Mucosa of descending colon (tissue), 3 donors: ENCODE measurements at regions not wholly inside any gene's neighbourhood (a gene's known extent, or its start where the extent isn't known, plus 50 kb on each side); places are given as distances from the start of the nearest gene placed in this dataset.
"Not testable (repeated sequence)": the region's sequence is repeated elsewhere in the genome, so short reads cannot be mapped to it uniquely, and the experiment has no call there.

Experiments used
- ATAC-seq: fragments of 200-7000 bp; cut with Tn5 transposase; one replicate; pipeline ENCODE4 v1.9.1; 2020; ENCODE audit warnings: mild to moderate bottlenecking, moderate library complexity
- DNase-seq, 3 donors: peaks; one replicate each; pipeline ENCODE4 v3.0.0-alpha.2; 2020
- H3K36me3 ChIP-seq: fragments of 200-600 bp; one replicate; pipeline ENCODE4 v1.8.0; 2021; ENCODE audit warnings: low read depth, mild to moderate bottlenecking
- H3K4me1 ChIP-seq: fragments of 200-600 bp; one replicate; pipeline ENCODE4 v1.8.0; 2021; ENCODE audit warnings: low read depth, mild to moderate bottlenecking
- H3K4me3 ChIP-seq: fragments of 200-600 bp; one replicate; pipeline ENCODE4 v1.8.0; 2021; ENCODE audit warnings: mild to moderate bottlenecking
- H3K9me3 ChIP-seq: fragments of 200-600 bp; one replicate; pipeline ENCODE4 v1.8.0; 2021; ENCODE audit warnings: mild to moderate bottlenecking
- intact Hi-C, 2 donors: fragments of 100-400 bp; cut with DNase I in 1 of 2; cut with micrococcal nuclease in 1 of 2; formaldehyde crosslinking; loops; one replicate each; pipeline versions ENCODE4 v1.11.0 to v1.11.1; 2022; cut with DNase I, micrococcal nuclease
- TF ChIP-seq, protein P1 (sequence below): fragments of 200-600 bp; IDR thresholded peaks from one replicate; pipeline ENCODE4 v1.8.0; 2022; ENCODE audit warnings: antibody characterized with exemption, mild to moderate bottlenecking
- donor health status: DM: no; HTN: no; CAD: no; lungs with moderate emphysema.
- donor health status: DM: no; HTN: no; CAD: no.
- donor health status: DM: no; HTN: yes; CAD: no.

GRCh38 chr15:92763459-92763858 is 107.9 kb upstream of the FAM174B start:
- intact Hi-C loops: no loop called here

DNA sequence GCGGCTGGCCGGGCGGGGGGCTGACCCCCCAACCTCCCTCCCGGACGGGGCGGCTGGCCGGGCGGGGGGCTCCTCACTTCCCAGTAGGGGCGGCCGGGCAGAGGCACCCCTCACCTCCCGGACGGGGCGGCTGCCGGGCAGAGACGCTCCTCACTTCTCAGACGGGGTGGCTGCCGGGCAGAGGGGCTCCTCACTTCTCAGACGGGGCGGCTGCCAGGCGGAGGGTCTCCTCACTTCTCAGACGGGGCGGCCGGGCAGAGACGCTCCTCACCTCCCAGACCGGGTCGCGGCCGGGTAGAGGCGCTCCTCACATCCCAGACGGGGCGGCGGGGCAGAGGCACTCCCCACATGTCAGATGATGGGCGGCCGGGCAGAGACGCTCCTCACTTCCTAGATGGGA is 112.6 kb upstream of the FAM174B start:
- intact Hi-C loops, H3K9me3 ChIP-seq, DNase-seq, H3K36me3 ChIP-seq, H3K4me1 ChIP-seq, ATAC-seq, H3K4me3 ChIP-seq: not testable (repeated sequence)

More at GRCh38 chr15:92763459-92763858, 107.9 kb upstream of the FAM174B start:
- Histone ChIP-seq H3K9me3 (peaks cover 2% of the 10 kb centered on the region), H3K4me3 (no peak overlapping the region), H3K36me3 (no peaks in the 10 kb centered on the region), H3K4me1 (no peaks in the 10 kb centered on the region)
- no peak for DNase-seq
- TF ChIP-seq, protein P1, sequence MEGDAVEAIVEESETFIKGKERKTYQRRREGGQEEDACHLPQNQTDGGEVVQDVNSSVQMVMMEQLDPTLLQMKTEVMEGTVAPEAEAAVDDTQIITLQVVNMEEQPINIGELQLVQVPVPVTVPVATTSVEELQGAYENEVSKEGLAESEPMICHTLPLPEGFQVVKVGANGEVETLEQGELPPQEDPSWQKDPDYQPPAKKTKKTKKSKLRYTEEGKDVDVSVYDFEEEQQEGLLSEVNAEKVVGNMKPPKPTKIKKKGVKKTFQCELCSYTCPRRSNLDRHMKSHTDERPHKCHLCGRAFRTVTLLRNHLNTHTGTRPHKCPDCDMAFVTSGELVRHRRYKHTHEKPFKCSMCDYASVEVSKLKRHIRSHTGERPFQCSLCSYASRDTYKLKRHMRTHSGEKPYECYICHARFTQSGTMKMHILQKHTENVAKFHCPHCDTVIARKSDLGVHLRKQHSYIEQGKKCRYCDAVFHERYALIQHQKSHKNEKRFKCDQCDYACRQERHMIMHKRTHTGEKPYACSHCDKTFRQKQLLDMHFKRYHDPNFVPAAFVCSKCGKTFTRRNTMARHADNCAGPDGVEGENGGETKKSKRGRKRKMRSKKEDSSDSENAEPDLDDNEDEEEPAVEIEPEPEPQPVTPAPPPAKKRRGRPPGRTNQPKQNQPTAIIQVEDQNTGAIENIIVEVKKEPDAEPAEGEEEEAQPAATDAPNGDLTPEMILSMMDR: no peak
- ATAC-seq: no peak

- Histone ChIP-seq H3K9me3 (no peaks in the 10 kb centered on the region), H3K4me3 (no peak overlapping the region), H3K36me3 (no peaks in the 10 kb centered on the region), H3K4me1 (no peaks in the 10 kb centered on the region)
- ATAC-seq (no peak), DNase-seq (no peak)
- intact Hi-C loops: no loop called here
- TF ChIP-seq, protein P1: no peak
Observed at GRCh38 chr15:92770641-92771040, 115.1 kb upstream of the FAM174B start.

GRCh38 chr15:92772061-92772460 is 116.5 kb upstream of the FAM174B start:
- TF ChIP-seq, protein P1: no peak
- DNase-seq: no peak
- Histone ChIP-seq H3K4me3 (no peak overlapping the region), H3K36me3 (no peaks in the 10 kb centered on the region), H3K9me3 (no peaks in the 10 kb centered on the region), H3K4me1 (no peaks in the 10 kb centered on the region)
- intact Hi-C loops: no loop called here
- ATAC-seq: no peak

- ATAC-seq: no peak
- Histone ChIP-seq H3K4me1 (no peaks in the 10 kb centered on the region), H3K4me3 (no peak overlapping the region), H3K9me3 (no peaks in the 10 kb centered on the region), H3K36me3 (no peaks in the 10 kb centered on the region)
- DNase-seq: no peak
- TF ChIP-seq, protein P1: no peak
- intact Hi-C loops: no loop called here
Observed at GRCh38 chr15:92772626-92773244, 117.2 kb upstream of the FAM174B start.

DNA sequence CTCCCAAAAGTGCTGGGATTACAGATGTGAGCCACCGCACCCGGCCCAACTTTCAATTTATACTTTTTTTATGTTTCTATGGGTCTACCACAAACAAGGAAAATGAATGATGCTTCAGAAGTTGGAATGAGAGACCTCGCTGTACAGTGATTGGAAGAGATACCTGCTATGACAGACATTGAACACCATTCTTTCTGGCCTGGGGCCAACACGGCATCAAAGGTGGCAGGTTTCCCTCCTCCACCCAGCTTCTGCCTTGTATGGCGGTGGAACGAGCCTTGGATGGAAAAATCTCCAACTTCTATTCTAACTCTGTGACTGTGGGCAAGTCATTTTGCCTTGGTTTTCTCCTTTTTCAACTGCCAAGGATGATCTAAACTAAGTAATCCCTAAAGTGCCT is 117.8 kb upstream of the FAM174B start:
- H3K4me3 ChIP-seq: no peak overlapping the region
- ATAC-seq (no peak), DNase-seq (no peak)
- intact Hi-C loops: no loop called here
- no peaks in the 10 kb centered on the region for H3K36me3 ChIP-seq
- no peaks in the 10 kb centered on the region for H3K9me3 ChIP-seq
- no peaks in the 10 kb centered on the region for H3K4me1 ChIP-seq
- TF ChIP-seq, protein P1: no peak
